Keratinocyte (primary cell): ENCODE measurements at regions not wholly inside any gene's neighbourhood (a gene's known extent, or its start where the extent isn't known, plus 50 kb on each side); places are given as distances from the start of the nearest gene placed in this dataset.

Experiments
- DNase-seq: peaks from one replicate; pipeline ENCODE4 v3.0.0-alpha.2; 2011; ENCODE audit warnings: low read depth, missing footprints, low spot score
- FAIRE-seq: peaks from 2 replicates; lab custom pipeline; 2011; peaks lifted over from hg19 to GRCh38; lab: Jason Lieb, UNC
- H2AFZ ChIP-seq: 2 replicates; pipeline ENCODE4 v1.6.0; 2012; ENCODE audit warnings: low read length, control low read depth, inconsistent platforms; ENCODE audit not compliant: control insufficient read depth
- H3K27ac ChIP-seq: 2 replicates; pipeline ENCODE4 v1.5.1; 2011; ENCODE audit warnings: low read length; ENCODE audit not compliant: control insufficient read depth, insufficient read depth
- H3K27me3 ChIP-seq: 3 replicates; pipeline ENCODE4 v1.6.0; 2011; ENCODE audit warnings: low read length; ENCODE audit not compliant: control insufficient read depth, insufficient read depth; ENCODE audit errors: extremely low read depth
- H3K36me3 ChIP-seq, 2 experiments: 2 replicates in 1 of 2; 3 replicates in 1 of 2; pipeline ENCODE4 v1.5.1; 2011; ENCODE audit warnings: low read length in 2 of 2, mild to moderate bottlenecking in 1 of 2; ENCODE audit not compliant: control insufficient read depth in 2 of 2, insufficient read depth in 2 of 2; ENCODE audit errors: extremely low read depth in 1 of 2
- H3K4me1 ChIP-seq: 3 replicates; pipeline ENCODE4 v1.5.1; 2011; ENCODE audit warnings: low read length; ENCODE audit not compliant: control insufficient read depth, insufficient read depth; ENCODE audit errors: extremely low read depth
- H3K4me2 ChIP-seq: 3 replicates; pipeline ENCODE4 v1.6.0; 2011; ENCODE audit warnings: low read depth, low read length; ENCODE audit not compliant: control insufficient read depth, insufficient read depth; ENCODE audit errors: extremely low read depth
- H3K4me3 ChIP-seq, 3 experiments: fragments of 200-600 bp in 1 of 3; sonication (generic) in 1 of 3; 2 replicates in 2 of 3; 3 replicates in 1 of 3; pipeline ENCODE4 v1.5.1; 2011 to 2016; ENCODE audit warnings: low read length in 3 of 3, mild to moderate bottlenecking in 3 of 3, control low read depth in 2 of 3, inconsistent platforms in 1 of 3, low read depth in 1 of 3, mixed read lengths in 1 of 3, mixed run types in 1 of 3, moderate library complexity in 1 of 3; ENCODE audit not compliant: control insufficient read depth in 2 of 3, insufficient read depth in 2 of 3; ENCODE audit errors: extremely low read depth in 1 of 3
- H3K79me2 ChIP-seq: 2 replicates; pipeline ENCODE4 v1.6.0; 2012; ENCODE audit warnings: low read length; ENCODE audit not compliant: control insufficient read depth, insufficient read depth
- H3K9ac ChIP-seq: 3 replicates; pipeline ENCODE4 v1.6.0; 2011; ENCODE audit warnings: low read length; ENCODE audit not compliant: control insufficient read depth, insufficient read depth; ENCODE audit errors: extremely low read depth
- H3K9me1 ChIP-seq: 3 replicates; pipeline ENCODE4 v1.6.0; 2011; ENCODE audit warnings: low read length; ENCODE audit not compliant: control insufficient read depth, insufficient read depth; ENCODE audit errors: extremely low read depth
- H3K9me3 ChIP-seq: 2 replicates; pipeline ENCODE4 v1.5.1; 2012; ENCODE audit warnings: low read depth, low read length; ENCODE audit not compliant: control insufficient read depth
- H4K20me1 ChIP-seq: 3 replicates; pipeline ENCODE4 v1.6.0; 2011; ENCODE audit warnings: low read length; ENCODE audit not compliant: control insufficient read depth, insufficient read depth; ENCODE audit errors: extremely low read depth
- CTCF ChIP-seq, 3 experiments: IDR thresholded peaks in 1 of 3; conservative IDR thresholded peaks in 1 of 3; optimal IDR thresholded peaks in 1 of 3; 2 replicates in 2 of 3; 3 replicates in 1 of 3; pipeline versions ENCODE3 to v1.5.1; 2011; ENCODE audit warnings: low read length in 3 of 3, mild to moderate bottlenecking in 3 of 3, moderate library complexity in 2 of 3, control low read depth in 1 of 3, inconsistent platforms in 1 of 3; ENCODE audit not compliant: insufficient read depth in 2 of 3; ENCODE audit errors: extremely low read depth in 1 of 3
- EZH2 ChIP-seq: IDR thresholded peaks from one replicate; pipeline ENCODE4 v1.6.1; 2012; ENCODE audit warnings: inconsistent platforms, mild to moderate bottlenecking, low read length, moderate library complexity
- dilution Hi-C: fragments of 300-500 bp; cut with MboI; formaldehyde crosslinking; loops from one replicate; pipeline ENCODE4 v1.7.0; 2020; ENCODE audit warnings: low sequenced_read_pairs; ENCODE audit not compliant: extremely low pct_ligation_motif_present

- H3K79me2 ChIP-seq: no peaks in the 10 kb centered on the region
Observed at GRCh38 chr20:60115451-60115850, 157.2 kb downstream of the CDH26 start.

GRCh38 chr20:60116128-60116909 is 158.1 kb downstream of the CDH26 start:
- Histone ChIP-seq H4K20me1 (no peaks in the 10 kb centered on the region), H3K9ac (no peak overlapping the region)
- dilution Hi-C loops: no loop called here

More at GRCh38 chr20:60115451-60115850, 157.2 kb downstream of the CDH26 start:
- H3K9ac ChIP-seq: no peak overlapping the region
- FAIRE-seq (no peak), DNase-seq (no peak)
- no peaks in the 10 kb centered on the region for H4K20me1 ChIP-seq
- H3K4me3 ChIP-seq: no peak overlapping the region
- H3K27me3 ChIP-seq: peaks cover 52% of the 10 kb centered on the region
- no peaks in the 10 kb centered on the region for H3K36me3 ChIP-seq
- H3K9me1 ChIP-seq: no peaks in the 10 kb centered on the region
- H2AFZ ChIP-seq: no peak overlapping the region
- H3K27ac ChIP-seq: no peak overlapping the region
- H3K9me3 ChIP-seq: no peaks in the 10 kb centered on the region
- no peak overlapping the region for H3K4me2 ChIP-seq
- H3K4me1 ChIP-seq: no peaks in the 10 kb centered on the region
- no peak for TF ChIP-seq CTCF (optimal IDR thresholded peaks at IDR 0.05 in 1 of 3, IDR thresholded peaks at IDR 0.05 in 1 of 3, conservative IDR thresholded peaks at IDR 0.05 in 1 of 3; ENCODE audit: extremely low read depth in 1 of 3, insufficient read depth in 2 of 3, low read length in 3 of 3)
- TF ChIP-seq EZH2: no peak
- dilution Hi-C loops: no loop called here

More at GRCh38 chr20:60116128-60116909, 158.1 kb downstream of the CDH26 start:
- DNase-seq: no peak
- H3K4me1 ChIP-seq: no peaks in the 10 kb centered on the region
- H3K79me2 ChIP-seq: no peaks in the 10 kb centered on the region
- peaks cover 47% of the 10 kb centered on the region for H3K27me3 ChIP-seq
- no peak overlapping the region for H2AFZ ChIP-seq
- H3K36me3 ChIP-seq: no peaks in the 10 kb centered on the region
- H3K4me3 ChIP-seq: no peak overlapping the region
- H3K9me1 ChIP-seq: no peaks in the 10 kb centered on the region
- H3K27ac ChIP-seq: no peak overlapping the region
- H3K4me2 ChIP-seq: no peak overlapping the region
- no peaks in the 10 kb centered on the region for H3K9me3 ChIP-seq
- TF ChIP-seq CTCF (optimal IDR thresholded peaks at IDR 0.05 in 1 of 3, IDR thresholded peaks at IDR 0.05 in 1 of 3, conservative IDR thresholded peaks at IDR 0.05 in 1 of 3; ENCODE audit: extremely low read depth in 1 of 3, insufficient read depth in 2 of 3, low read length in 3 of 3) (no peak), EZH2 (no peak)
- no peak for FAIRE-seq
